Colon (tissue), 2 donors: ENCODE measurements at regions not wholly inside any gene's neighbourhood (a gene's known extent, or its start where the extent isn't known, plus 50 kb on each side); places are given as distances from the start of the nearest gene placed in this dataset.

Experiments used
- FAIRE-seq: peaks from 2 replicates; lab custom pipeline; 2012; peaks lifted over from hg19 to GRCh38; lab: Jason Lieb, UNC
- donor health status: control.
- donor health status: control.

DNA sequence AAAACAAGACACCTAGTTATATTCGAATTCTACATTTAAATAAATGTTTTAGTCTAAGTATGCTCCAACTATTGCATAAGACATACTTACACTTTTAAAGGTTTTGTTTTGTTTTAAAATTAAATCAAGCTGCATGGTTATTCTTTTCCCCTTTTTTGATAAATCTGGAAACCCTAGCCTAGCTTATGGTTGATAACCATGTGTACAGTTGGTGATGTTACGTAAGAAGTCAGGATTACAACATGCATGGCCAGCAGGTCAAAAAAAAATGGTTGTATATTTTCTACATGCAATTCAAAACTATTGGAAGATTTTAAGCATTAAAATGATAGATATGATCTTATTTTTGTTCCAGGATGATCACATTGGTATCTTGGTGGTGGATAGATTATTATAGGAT lies 1600.6 kb downstream of the PLA2G4A start:
- no peak for FAIRE-seq

DNA sequence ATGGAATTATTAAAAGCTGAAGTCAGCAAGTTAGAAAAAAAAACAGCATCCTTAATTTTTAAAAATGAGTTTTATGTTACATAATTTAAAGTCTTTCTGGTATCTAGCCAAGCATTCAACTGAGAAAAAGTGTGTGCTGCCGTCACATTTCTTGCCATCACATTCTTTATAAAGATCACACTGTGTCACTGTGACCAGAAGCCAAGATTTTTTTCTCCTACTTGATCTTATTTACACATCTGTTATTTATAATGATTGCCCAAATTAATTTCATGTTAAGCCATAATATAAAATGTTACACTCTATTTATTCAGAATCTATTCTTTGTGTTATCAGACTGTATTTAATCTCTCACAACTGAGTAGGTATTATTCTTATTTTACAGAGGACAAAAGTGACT lies 1603.7 kb downstream of the PLA2G4A start:
- FAIRE-seq, result no peak

DNA sequence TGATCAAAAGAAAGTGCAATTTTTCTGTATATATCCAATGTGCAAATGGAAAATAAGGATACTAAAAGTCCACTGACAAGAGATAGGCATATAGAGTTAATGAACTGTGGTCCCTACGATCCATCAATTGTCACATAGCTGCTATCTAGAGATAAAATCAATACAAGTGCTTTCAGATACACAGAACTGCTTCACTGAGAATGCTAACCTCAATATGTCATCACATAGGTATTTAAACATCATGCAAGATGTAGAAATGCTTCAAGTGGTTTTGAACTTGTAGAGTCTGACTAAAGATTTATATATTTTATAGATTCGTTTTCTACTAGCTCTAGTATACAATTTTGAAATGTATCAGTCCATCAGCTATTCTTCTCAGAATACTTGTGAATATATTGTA lies 1604.7 kb downstream of the PLA2G4A start:
- no peak for FAIRE-seq

DNA sequence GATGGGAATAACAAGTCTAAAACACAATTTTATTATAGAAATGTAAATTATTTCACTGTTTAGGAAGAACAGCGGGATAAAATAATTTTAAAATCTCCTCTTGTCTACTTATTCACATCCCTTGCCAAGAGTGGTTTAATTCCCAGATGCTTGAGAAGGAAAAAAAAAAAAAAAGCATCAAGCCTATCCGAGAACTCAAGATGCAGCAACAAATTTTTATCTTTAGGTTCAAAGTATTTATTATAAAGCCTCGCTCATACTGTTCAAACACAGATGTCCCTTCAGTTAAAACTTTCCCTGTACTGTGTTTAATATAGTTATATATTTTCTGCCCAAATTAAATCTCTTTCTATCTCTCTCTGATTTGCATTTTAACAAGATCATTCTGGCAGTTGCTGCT lies 1615.8 kb downstream of the PLA2G4A start:
- no peak for FAIRE-seq

DNA sequence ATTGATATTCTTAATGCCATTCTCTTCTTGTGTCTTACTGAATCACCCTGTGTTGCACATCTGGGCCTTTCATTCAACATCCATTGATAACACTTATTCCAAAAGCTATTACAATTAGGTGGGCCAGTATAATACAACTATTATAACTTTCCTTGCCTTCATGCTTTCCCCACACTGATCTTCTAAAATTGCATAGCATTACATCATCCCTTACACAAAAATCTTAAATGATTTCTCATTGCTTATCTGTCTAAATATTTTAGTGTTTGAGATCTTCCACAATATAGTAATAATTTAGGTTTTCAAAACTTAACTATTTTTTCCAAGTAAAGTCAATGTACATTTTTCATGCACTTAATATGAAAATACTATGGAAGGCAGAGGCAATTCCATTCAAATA lies 1634.1 kb downstream of the PLA2G4A start:
- no peak for FAIRE-seq

DNA sequence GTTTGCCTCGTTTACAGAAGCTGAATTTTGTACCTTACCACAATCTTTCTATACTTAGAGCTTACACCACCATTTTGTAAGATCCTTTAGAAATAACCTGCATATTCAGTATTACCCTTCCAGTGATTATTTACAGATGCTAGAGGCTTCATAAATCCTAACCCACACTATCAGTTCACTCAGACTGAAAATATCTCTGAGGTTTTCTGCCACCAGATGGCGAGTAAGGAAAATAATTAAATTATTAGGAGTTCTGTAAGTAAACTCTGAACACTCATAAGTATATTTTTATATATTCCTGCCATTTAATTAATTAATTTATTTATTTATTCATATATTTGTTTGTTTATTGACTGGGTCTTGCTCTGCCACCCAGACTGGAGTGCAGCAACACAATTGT lies 1635.2 kb downstream of the PLA2G4A start:
- no peak for FAIRE-seq

DNA sequence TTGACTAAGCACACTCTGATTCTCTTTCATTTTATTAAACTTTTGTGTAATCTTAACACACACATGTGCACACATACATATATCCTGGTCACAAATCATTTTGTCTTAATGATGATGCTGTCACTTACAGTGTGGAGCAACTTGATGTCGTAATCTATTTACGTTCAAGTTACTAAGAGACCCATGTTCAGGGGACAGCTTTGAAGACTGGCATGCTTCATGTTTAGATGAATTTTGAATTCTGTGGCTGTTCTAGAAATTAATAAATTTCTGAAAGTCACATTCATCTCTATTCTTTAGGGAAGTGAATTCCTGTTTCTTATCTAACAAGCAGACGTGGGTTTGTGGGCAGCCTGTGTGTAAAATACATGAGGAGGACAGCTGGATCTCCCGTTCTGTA lies 1637.8 kb downstream of the PLA2G4A start:
- no peak for FAIRE-seq

DNA sequence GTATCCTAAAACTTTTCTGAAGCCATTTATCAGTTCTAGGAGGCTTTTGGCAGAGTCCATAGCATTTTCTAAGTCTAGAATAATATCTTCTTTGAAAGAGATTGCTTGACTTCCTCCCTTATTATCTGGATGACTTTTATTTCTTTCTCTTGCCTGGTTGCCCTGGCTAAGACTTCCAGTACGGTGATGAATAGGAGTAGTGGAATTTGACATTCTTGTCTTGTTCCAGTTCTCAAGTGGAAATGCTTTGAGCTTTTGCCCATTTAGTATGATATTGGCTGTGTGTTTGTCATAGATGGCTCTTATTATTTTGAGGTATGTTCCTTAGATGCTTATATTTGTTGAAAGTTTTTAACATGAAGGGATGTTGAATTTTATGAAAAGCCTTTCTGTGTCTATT lies 1647.9 kb downstream of the PLA2G4A start:
- FAIRE-seq, result no peak

DNA sequence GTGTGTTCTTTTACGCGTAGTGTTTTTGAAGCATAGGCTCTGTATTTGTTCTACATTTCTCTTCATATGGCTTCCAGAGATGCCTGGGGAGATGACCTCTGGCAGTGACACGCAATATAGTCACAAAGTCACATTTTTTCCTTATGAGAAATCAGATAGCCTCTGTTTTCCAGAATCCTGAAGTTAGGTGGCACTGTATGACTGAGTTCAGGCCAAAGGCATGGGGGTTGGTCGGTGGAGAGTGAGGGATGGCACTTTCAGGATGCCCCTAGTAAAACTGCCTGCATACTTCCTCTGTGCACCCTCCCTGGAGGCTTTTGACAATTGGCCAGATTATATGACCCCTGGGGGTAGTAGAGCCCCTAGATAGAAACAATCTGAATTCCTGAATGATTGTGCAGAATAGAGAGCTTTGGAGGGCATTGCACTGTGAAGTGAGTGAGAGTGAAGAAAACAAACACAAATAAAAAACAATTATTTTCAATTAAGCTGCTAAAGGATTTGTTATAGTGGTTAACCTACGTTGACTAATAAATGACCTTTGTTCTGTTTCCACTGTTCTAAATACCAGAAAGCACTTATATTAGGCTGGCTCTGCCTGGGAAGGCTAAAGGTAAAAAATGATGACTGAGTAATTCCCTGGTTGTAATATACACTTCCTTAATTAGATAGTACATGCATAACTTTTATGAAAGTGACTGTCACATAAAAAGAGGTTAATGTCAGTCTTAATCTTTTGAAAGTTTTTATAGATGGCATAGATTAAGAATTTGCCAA lies 1660.8 kb downstream of the PLA2G4A start:
- no peak for FAIRE-seq

DNA sequence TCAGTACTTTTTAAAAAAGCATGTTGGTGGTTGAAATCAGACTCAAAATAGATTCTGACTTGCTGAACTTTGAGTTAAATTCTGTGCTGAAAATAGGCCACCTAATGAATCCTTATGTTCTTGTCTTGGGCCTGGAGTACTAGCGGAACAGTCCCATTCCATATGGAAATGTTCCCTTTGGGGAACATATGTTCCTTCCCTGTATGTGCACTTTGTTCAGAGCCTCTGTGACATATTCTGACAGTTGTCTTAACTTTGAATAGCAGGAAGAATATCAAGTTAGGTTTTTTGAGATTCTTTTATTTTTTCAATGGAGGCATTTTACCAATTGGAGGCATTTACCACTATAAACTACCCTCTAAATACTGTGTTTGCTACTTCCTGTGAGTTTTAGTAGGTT lies 1667.8 kb downstream of the PLA2G4A start:
- FAIRE-seq, result no peak

DNA sequence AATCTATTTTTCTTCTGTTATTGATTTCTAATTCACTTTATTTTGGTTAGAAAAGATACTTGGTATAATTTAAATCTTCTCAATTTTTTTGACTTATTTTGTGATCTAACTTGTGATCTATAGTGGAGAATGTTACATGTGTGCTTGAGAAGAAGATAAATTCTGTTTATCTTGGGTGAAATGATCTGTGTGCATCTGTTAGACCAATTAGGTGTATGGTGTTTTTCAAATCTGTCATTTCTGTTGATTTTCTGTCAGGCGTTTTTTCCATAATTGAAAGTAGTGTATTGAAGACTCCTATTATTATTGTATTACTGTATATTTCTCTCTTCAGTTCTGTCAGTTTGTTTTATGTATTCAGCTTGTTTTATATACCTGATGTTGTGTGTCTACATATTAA lies 1668.3 kb downstream of the PLA2G4A start:
- FAIRE-seq, result no peak

DNA sequence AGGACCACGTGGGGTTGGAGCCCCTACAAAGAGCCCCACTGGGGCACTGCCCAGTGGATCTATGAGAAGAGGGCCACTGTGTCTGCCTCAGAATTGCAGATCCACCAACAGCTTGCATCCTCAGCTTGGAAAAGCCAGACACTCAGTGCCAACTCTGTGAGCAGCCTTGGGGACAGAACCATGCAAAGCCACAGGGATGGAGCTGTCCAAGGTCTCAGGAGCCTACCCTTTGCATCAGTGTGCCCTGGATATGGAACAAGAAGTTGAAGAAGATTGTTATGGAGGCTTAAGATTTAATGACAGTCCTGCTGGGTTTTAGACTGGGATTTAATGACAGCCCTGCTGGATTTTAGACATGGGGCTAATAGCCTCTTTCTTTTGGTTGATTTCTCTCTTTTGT lies 1670.9 kb downstream of the PLA2G4A start:
- no peak for FAIRE-seq

DNA sequence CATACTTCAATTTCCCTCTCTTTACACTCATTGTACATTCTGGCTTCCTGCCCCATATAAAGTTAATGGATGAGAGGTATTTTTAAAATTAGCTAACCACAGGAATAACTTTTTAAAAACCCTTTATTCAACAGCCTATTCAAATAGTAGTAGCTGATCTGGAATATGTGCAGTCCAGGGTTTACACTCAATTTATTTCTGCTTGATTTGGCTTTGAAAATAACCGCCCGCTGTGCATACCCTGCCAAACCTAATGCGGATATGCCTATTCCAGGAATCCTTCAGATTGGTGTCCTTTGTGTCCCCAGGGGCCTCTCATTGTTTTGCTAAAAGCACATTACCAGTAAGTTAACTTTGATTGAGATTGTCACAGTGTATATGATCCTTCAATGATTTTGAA lies 1686.2 kb downstream of the PLA2G4A start:
- no peak for FAIRE-seq

DNA sequence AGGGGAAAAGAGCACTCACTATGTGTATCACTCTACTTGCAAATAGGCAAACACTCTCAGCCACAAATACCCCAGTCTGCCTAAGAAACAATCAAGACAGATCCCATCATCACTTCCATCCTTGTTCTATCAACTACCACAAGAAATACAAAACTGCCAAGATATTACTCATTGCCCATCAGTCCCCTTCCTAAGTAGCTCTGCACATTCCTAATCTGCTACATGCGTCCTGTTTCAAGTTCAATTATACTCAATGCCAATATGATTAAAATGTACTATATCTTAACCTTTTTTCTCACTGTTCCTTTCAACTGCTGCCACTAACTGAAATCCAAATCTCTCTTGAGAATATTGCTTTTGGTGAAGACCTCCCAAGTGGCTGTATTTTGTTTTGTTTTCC lies 1688.4 kb downstream of the PLA2G4A start:
- FAIRE-seq, result no peak

DNA sequence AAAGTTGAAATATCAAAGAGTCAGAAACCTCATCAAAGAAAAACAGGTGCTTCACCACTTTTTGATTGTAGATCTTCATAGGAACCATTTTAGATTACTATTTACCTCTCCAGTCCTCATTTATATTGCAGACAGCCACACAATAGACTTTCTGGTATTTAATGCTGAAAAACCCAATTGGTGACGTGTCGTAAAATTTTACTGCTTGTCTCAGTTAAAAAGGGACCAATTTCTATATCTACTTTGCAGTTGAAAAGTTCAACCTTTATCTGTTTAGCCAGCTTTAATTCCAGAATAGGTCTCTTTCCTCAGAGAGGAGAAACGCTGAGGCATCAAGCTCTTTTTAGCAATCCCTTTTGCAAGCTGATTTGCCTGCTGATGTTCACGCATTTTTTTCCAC lies 1722.4 kb downstream of the PLA2G4A start:
- no peak for FAIRE-seq

DNA sequence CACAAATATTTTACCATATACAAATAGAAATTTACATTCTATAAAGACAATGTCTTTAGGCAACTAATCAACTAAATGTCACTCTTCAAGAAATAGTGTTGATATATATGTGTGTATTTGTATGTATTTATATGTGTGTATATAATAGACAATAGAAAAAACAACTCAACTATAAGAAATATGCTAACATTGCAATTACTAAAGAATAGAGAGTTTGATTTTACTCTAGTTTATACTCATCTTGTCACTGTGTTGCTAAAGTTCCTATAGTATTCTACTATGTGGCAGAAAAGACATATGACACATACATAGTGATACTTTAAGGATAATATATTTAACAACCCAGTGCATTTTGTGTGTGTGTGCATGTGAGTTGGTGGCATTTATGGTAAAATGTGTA lies 1728.3 kb downstream of the PLA2G4A start:
- no peak for FAIRE-seq

DNA sequence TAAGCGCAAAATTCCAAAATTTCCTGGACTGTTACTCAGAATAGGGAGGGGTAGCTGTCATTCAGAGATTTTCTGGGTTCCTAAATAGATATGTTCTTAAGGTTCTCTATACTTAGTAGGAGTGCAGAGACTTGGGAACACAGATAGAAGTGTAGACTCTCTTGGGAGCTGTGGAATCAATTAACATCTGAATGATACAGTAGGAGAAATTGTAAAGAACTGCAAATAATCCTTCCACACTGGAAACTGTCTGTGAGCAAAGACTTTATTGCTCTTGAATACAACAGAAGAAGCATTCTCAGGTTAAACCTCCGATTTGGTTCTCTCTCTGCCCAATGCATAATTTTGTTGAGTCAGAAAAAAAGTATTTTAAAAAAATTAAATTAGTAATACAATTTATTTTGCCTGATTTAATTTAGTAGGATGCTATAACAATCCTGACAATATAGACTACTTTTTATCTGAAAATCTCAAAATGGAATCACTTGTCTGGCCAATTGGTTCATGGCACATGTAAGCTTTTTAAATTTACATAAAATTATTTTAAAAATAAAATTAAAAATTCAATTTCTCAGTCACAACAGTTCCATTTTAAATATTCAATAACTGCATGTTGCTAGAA lies 1754.3 kb downstream of the PLA2G4A start:
- FAIRE-seq, result no peak

DNA sequence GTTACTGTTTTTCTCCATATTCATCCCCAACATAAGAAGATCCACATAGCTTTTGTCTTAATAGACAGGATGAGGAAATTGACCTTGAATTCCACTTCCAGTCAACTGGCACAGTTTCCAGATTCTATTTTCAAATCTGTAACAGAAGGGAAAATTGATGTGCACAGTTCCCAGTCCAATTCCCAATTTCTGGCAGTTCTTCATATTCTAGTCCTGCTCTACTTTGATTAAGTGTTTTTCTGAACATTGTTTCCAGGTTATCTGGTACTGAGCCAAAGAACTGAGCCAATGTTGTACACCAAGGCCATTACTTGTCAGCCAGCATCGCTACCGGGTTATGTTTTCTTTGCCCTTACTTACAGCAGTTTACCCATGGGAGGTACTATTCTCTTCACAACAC lies 1755.4 kb downstream of the PLA2G4A start:
- no peak for FAIRE-seq

DNA sequence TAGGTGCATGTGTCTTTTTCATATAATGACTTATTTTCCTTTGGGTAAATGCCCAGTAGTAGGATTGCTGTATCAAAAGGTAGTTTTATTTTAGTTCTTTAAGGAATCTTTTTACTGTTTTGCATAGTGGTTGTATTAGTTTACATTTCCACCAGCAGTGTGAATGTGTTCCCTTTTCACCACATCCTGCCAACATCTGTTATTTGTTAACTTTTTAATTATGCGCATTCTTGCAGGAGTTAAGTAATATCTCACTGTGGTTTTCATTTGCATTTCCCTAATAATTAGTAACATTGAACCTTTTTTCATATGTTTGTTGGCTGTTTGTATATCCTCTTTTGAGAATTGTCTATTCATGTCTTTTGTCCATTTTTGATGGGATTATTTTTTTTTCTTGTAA lies 1761.9 kb downstream of the PLA2G4A start:
- FAIRE-seq, result no peak

DNA sequence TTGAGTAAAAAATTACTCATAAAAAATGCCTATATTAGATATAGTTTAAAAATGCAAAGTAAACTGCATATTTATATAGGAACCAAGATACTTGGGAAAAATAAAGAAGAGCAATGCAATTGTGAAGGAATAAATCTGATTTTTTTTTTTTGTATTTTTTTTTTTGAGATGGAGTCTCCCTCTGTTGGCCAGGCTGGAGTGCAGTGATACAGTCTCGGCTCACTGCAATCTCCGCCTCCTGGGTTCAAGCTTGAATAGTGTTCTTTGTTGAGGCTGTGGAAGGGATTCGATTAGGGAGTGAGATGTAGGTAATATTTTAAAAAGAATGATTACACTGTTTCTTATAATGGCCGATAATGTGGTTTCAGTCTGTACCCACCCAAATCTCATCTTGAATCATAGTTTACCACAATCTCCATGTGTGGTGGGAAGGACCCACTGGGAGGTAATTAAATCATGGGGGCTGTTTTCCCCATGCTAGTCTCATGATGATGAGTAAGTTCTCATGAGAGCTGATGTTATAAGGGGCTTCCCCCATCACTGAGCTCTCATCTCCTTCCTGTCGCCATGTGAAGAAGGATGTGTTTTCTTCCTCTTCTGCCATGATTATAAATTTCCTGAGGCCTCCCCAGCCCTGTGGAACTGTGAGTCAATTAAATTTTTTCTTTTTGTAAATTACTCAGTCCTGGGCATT lies 1765.9 kb downstream of the PLA2G4A start:
- no peak for FAIRE-seq

DNA sequence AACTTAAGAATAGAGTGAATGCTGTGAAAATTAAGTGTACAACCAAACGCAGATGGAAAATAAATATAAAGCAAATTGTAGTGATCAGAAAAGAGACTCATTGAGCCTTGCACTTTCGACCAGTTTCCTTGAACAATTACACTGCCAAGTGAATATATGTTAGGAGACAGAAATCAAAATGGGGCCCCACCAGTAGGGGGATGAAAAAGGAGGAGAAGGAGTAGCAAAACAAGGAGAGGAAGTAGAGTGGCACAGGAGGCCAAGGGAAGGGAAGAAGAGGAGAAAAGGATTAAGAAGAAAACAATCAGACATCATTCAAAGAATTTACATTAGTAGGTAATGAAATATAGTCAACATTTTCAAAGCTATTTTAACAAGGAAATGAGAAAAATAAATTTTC lies 1770.6 kb downstream of the PLA2G4A start:
- FAIRE-seq, result no peak

DNA sequence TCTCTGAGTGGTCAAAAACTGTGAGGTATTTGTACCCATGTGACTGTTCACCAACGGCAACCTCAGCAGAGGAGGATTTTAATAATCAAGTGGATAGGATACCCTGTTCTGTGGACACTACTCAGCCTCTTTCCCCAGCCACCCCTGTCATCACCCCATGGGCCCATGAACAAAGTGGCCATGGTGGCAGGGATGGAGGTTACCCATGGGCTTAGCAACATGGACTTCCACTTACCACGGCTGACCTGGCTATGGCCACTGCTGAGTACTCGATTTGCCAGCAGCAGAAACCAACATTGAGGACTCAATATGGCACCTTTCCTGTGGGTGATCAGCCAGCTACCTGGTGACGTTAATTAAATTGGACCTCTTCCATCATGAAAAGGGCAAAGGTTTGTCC lies 1782.7 kb downstream of the PLA2G4A start:
- FAIRE-seq, result no peak

DNA sequence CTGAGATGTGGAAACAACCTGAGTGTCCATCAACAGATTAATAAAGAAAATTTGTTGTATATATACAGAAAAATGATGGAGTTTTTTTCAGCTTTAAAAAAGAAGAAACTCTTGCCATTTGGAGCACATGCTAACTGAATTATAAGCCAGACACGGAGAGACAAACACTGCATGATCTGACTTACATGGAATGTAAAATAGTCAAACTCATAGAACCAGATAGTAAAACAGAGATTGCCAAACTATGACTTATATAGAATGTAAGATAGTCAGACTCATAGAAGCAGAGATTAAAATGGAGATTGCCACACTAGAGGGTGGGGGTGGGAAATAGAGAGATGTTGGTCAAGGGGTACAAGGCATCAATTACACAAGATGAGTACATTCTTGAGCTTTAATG lies 1786.6 kb downstream of the PLA2G4A start:
- FAIRE-seq, result no peak

DNA sequence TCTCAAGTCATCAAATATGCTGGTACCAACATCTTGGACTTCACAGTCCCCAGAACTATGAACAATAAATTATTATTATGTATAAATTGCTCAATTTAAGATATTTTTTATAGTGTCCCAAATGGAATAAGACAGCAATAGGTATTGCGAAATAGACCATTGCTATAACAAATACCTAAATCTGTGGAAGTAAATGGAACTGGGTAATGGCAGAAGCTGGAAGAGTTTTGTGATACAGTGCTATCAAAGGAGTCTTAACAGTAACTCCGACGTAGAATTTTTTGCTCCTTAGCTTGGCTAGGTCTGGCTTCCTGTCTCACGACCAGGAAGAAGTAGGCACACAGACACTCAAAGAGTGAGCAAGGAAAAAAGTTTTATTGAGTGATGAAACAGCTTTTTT lies 1791.5 kb downstream of the PLA2G4A start:
- no peak for FAIRE-seq
